Esophagus squamous epithelium (tissue), 5 donors: ENCODE measurements at regions not wholly inside any gene's neighbourhood (a gene's known extent, or its start where the extent isn't known, plus 50 kb on each side); places are given as distances from the start of the nearest gene placed in this dataset.

ENCODE experiments used
- DNase-seq: peaks from one replicate; lab custom pipeline; 2025; lab: John Stamatoyannopoulos, UW
- H3K27ac ChIP-seq, 4 donors: fragments of 200-600 bp; sonication (generic); one replicate each; pipeline ENCODE4 v1.5.1; 2016 to 2019; ENCODE audit warnings: mild to moderate bottlenecking in 1 of 4
- H3K27me3 ChIP-seq, 4 donors: fragments of 200-600 bp; sonication (generic); 1 replicate in 3 of 4; 2 replicates in 1 of 4; pipeline versions ENCODE4 v1.5.1 to v1.6.0; 2017 to 2021; ENCODE audit warnings: antibody characterized with exemption in 1 of 4
- H3K36me3 ChIP-seq, 3 donors: fragments of 200-600 bp; sonication (generic); one replicate each; pipeline ENCODE4 v1.5.1; 2016 to 2019
- H3K4me1 ChIP-seq, 3 donors: fragments of 200-600 bp; sonication (generic); one replicate each; pipeline ENCODE4 v1.5.1; 2017 to 2019
- H3K4me3 ChIP-seq, 4 donors: fragments of 200-600 bp; sonication (generic); 1 replicate in 3 of 4; 2 replicates in 1 of 4; pipeline ENCODE4 v1.5.1; 2016 to 2019; ENCODE audit warnings: mild to moderate bottlenecking in 2 of 4, moderate library complexity in 1 of 4
- H3K9me3 ChIP-seq, 3 donors: fragments of 200-600 bp; sonication (generic); one replicate each; pipeline ENCODE4 v1.5.1; 2016 to 2019
- POLR2A ChIP-seq, 4 donors: fragments of 450-650 bp; IDR thresholded peaks; one replicate each; pipeline ENCODE4 v1.6.1; 2017; ENCODE audit warnings: antibody characterized with exemption in 4 of 4, mild to moderate bottlenecking in 4 of 4, moderate library complexity in 3 of 4
- WGBS, 2 donors: methylation state at CpG; one replicate each; pipeline ENCODE4 v1.1.5; 2018; 5-methylcytosine and 5-hydroxymethylcytosine counted together
- intact Hi-C: fragments of 100-400 bp; cut with DNase I; formaldehyde crosslinking; loops from one replicate; pipeline ENCODE4 v1.15.0; 2022
- TF ChIP-seq, protein P1 (sequence below), 6 experiments: fragments of 450-650 bp in 4 of 6; fragments of 200-600 bp in 2 of 6; sonication (generic) in 2 of 6; IDR thresholded peaks; one replicate each; pipeline ENCODE4 v1.5.1; 2016 to 2019; ENCODE audit warnings: antibody characterized with exemption in 6 of 6, mild to moderate bottlenecking in 4 of 6, moderate library complexity in 4 of 6
- donor health status: DM: yes; HTN: yes; CAD: no.

GRCh38 chr1:98054367-98054701 lies 133.5 kb upstream of the DPYD start:
- TF ChIP-seq, protein P1, sequence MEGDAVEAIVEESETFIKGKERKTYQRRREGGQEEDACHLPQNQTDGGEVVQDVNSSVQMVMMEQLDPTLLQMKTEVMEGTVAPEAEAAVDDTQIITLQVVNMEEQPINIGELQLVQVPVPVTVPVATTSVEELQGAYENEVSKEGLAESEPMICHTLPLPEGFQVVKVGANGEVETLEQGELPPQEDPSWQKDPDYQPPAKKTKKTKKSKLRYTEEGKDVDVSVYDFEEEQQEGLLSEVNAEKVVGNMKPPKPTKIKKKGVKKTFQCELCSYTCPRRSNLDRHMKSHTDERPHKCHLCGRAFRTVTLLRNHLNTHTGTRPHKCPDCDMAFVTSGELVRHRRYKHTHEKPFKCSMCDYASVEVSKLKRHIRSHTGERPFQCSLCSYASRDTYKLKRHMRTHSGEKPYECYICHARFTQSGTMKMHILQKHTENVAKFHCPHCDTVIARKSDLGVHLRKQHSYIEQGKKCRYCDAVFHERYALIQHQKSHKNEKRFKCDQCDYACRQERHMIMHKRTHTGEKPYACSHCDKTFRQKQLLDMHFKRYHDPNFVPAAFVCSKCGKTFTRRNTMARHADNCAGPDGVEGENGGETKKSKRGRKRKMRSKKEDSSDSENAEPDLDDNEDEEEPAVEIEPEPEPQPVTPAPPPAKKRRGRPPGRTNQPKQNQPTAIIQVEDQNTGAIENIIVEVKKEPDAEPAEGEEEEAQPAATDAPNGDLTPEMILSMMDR (IDR thresholded peaks at IDR 0.05) = no peak
- no peak for TF ChIP-seq POLR2A (IDR thresholded peaks at IDR 0.05)
- intact Hi-C loops = no loop called here
- Histone ChIP-seq H3K9me3 (no peaks in the 10 kb centered on the region), H3K27me3 (peaks cover 0 to 82% (median 7%) of the 10 kb centered on the region in 4 donors), H3K4me1 (peaks cover 5 to 18% (median 6%) of the 10 kb centered on the region in 3 donors), H3K27ac (no peak overlapping the region), H3K4me3 (peak overlapping the region in 3 of 4 donors; percentile 37 to 67 (median 52)), H3K36me3 (no peaks in the 10 kb centered on the region)
- DNase-seq = no peak
- 35 to 40% methylated on average over 5 to 6 of the region's 11 CpGs for WGBS, 2 donors

DNA sequence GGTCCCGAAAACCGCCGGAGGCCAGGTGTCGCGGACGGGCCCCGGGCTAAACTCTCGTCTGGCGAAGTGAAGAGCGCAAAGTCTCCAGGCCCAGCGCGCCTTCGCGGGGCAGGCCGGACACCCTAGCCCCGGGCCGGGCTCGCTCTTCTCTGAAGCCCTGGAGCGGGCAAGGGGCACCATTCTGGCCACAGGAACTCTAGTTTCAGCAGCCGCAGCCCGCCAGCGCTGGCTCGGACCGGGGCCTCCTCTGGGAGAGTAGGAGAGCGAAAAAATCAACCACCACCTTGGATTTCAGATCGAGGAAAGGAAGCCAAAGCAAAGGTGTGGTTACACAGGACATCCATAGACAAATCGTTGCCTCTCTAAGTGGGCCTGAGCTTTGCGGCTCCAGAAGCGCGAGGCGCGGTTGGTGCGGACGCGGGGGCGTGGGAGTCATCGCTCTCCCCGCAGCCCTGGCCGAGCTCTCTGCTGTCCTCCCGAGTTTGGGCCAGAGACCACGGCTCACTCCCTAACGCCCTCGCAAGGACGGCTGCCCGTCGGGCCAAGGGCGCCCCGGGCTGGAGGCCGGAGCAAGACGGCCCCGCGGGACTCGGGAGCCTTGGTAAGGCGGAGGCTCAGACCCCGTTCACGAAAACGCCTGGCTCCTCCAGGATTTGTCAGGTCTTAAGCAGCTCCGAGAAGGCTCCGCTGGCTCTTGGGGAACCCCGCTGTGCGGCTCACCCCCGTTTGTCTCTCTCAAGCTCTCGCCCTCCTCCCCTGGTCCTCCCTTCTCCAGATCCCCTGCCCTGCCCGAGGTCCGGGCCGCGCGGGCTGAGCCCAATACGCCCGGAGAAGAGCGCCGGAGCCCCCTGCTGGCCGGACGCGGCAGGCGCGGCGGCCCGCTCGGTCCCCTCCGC lies 132.9 kb upstream of the DPYD start:
- Histone ChIP-seq H3K4me1 (peaks cover 6 to 25% (median 6%) of the 10 kb centered on the region in 3 donors), H3K27ac (no peak overlapping the region), H3K36me3 (no peaks in the 10 kb centered on the region), H3K27me3 (peaks cover 0 to 86% (median 10%) of the 10 kb centered on the region in 4 donors), H3K4me3 (peak overlapping the region; percentile 37 to 67 (median 46)), H3K9me3 (no peaks in the 10 kb centered on the region)
- TF ChIP-seq POLR2A (IDR thresholded peaks at IDR 0.05) = no peak
- TF ChIP-seq, protein P1 (IDR thresholded peaks at IDR 0.05) = peak; percentile 62 to 90 (median 82)
- intact Hi-C loops = no loop called here
- 1 to 7% methylated on average over 17 to 31 of the region's 81 CpGs for WGBS, 2 donors
- no peak for DNase-seq

DNA sequence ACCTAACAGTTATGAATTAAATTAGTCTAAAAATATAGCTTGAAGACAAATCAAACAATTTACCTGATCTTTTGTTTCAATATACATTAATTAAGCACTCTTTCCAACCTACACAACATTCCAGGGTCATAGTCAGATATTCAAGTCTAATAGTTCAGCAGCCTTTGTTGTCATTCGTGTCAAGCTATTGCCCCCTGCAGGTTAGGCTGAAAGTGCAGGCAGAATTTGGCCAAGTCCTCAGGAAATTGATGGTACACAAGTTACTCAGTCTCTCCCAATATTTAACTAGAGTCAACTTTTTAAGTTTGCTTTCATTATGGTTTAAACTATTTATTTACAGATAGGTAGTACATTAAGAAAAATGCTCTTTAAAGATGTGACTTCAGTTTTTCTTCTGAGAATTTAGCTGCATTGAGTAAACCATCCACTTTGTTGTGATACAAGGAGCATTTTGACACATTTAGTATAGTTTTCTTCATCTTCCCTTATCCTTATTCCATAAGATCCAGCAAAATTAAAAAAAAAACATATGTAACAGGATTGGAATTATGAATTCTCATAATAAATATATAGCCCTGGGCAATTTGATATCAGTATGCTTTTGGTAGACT lies 130.3 kb upstream of the DPYD start:
- TF ChIP-seq, protein P1 (IDR thresholded peaks at IDR 0.05) = peak; percentile 67 to 87 (median 79)
- no peak for TF ChIP-seq POLR2A (IDR thresholded peaks at IDR 0.05)
- peaks cover 0 to 97% (median 14%) of the 10 kb centered on the region in 4 donors for H3K27me3 ChIP-seq
- no peaks in the 10 kb centered on the region for H3K36me3 ChIP-seq
- no peak overlapping the region for H3K4me3 ChIP-seq
- intact Hi-C loops = no loop called here
- 0 to 11% methylated on average over 1 of the region's 1 CpG for WGBS, 2 donors
- no peaks in the 10 kb centered on the region for H3K9me3 ChIP-seq
- no peak for DNase-seq
- no peak overlapping the region for H3K27ac ChIP-seq
- H3K4me1 ChIP-seq = peaks cover 6 to 32% (median 10%) of the 10 kb centered on the region in 3 donors

DNA sequence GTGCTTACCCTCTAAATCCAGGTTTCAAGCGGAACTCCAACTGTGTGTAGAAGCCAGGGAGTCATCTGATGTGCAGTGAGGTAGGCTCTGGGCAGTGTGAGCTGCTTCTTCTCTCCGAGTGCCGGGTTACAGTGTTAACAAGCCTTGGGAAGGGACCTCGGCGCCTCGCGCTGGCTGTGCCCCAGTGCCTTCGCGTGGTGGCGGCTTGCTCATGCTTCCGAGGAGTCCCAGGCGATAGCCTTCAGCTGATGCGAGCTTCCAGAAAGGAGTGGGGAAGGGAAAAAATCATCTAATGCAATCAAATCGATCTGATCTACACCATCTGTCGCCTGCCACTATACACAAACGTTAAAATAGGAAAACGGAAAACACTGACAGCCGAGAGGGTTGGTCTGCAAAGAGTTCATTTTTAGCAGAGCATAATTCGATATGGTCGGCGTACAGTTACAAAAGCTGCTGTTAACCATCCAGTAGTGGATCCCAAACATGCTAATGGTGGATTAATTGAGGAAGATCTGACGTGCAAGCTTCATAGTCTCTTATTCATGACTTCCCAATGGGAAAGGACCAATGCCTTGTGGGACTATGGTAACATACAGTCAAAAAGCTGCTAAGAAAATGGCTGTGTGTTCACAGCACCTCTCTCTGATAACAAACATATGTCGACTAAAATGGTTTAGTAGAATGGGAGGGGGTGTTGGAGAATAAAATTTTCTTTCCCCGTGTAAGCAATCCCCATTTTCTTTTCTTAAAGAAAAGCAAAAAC lies 128.7 kb upstream of the DPYD start:
- no peak overlapping the region for H3K4me3 ChIP-seq
- intact Hi-C loops = no loop called here
- H3K27ac ChIP-seq = no peak overlapping the region
- H3K9me3 ChIP-seq = no peaks in the 10 kb centered on the region
- H3K4me1 ChIP-seq = peaks cover 15 to 48% (median 20%) of the 10 kb centered on the region in 3 donors
- H3K36me3 ChIP-seq = no peaks in the 10 kb centered on the region
- WGBS, 2 donors = 10 to 18% methylated on average over 15 to 16 of the region's 24 CpGs
- no peak for DNase-seq
- TF ChIP-seq POLR2A (IDR thresholded peaks at IDR 0.05) = no peak
- TF ChIP-seq, protein P1 (IDR thresholded peaks at IDR 0.05) = no peak
- H3K27me3 ChIP-seq = peaks cover 8 to 98% (median 23%) of the 10 kb centered on the region in 4 donors
